ENCODE measurements at regions not wholly inside any gene's neighbourhood (a gene's known extent, or its start where the extent isn't known, plus 50 kb on each side); places are given as distances from the start of the nearest gene placed in this dataset.

DNA sequence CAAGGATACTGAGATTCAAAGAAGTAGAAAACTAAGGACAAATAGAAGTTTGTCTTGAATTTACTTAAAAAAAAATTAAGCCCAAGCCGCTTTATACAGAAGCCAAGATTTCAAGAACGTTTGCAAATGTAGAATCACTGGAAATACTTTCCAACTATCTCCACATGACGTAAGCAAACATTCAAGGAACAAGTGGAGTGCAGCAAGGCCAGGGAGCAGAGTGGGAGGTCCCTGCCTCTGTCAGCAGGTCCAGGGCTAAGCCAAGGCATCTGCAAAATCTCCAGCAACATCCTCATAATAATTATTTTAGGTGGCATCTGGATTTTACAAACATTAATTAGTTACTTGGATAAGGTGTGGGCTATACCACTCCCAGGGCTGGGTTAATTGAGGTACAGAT lies 60.1 kb upstream of the AKIRIN2 start:
- TF ChIP-seq, protein P1, sequence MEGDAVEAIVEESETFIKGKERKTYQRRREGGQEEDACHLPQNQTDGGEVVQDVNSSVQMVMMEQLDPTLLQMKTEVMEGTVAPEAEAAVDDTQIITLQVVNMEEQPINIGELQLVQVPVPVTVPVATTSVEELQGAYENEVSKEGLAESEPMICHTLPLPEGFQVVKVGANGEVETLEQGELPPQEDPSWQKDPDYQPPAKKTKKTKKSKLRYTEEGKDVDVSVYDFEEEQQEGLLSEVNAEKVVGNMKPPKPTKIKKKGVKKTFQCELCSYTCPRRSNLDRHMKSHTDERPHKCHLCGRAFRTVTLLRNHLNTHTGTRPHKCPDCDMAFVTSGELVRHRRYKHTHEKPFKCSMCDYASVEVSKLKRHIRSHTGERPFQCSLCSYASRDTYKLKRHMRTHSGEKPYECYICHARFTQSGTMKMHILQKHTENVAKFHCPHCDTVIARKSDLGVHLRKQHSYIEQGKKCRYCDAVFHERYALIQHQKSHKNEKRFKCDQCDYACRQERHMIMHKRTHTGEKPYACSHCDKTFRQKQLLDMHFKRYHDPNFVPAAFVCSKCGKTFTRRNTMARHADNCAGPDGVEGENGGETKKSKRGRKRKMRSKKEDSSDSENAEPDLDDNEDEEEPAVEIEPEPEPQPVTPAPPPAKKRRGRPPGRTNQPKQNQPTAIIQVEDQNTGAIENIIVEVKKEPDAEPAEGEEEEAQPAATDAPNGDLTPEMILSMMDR (conservative IDR thresholded peaks at IDR 0.05; ENCODE audit: low read length) = no peak
- TF ChIP-seq EZH2phosphoT487 (IDR thresholded peaks at IDR 0.05; ENCODE audit: borderline replicate concordance, low read depth, low read length) = no peak
